A673 (cell line): ENCODE measurements at regions not wholly inside any gene's neighbourhood (a gene's known extent, or its start where the extent isn't known, plus 50 kb on each side); places are given as distances from the start of the nearest gene placed in this dataset.

Experiments
- BruUV-seq: library from RNA; stranded (reverse); fragments of 400-500 nt; replicated peaks from 2 replicates; lab custom pipeline; 2021; lab: Mats Ljungman, UMichigan
- CTCF ChIA-PET: fragments of 300-600 bp; sonication (Branson Sonifier 250); formaldehyde crosslinking; loops from one replicate; lab custom pipeline; 2022; ENCODE audit warnings: antibody characterized with exemption; lab: Charles Lee
- POLR2A ChIA-PET: fragments of 300-600 bp; sonication (Branson Sonifier 250); formaldehyde crosslinking; loops from one replicate; lab custom pipeline; 2022; ENCODE audit warnings: antibody characterized with exemption; ENCODE audit not compliant: low non-redundant PET; lab: Charles Lee
- DNase-seq: peaks from one replicate; pipeline ENCODE4 v3.0.0-alpha.2; 2015; ENCODE audit warnings: low spot score
- H3K27ac ChIP-seq: fragments of 200-600 bp; sonication (generic); 2 replicates; pipeline ENCODE4 v1.5.1; 2016; ENCODE audit warnings: mixed run types, low read depth, mild to moderate bottlenecking, mixed read lengths, antibody characterized with exemption, low read length; ENCODE audit not compliant: poor library complexity, severe bottlenecking
- H3K27me3 ChIP-seq: fragments of 200-600 bp; sonication (generic); replicated peaks from 2 replicates; pipeline ENCODE4 v1.6.1; 2017; ENCODE audit warnings: mixed run types, low read depth, mild to moderate bottlenecking, mixed read lengths, antibody characterized with exemption, low read length; ENCODE audit not compliant: insufficient read depth, poor library complexity
- H3K36me3 ChIP-seq: fragments of 200-600 bp; sonication (generic); 2 replicates; pipeline ENCODE4 v1.6.1; 2016; ENCODE audit warnings: mixed run types, mild to moderate bottlenecking, mixed read lengths, antibody characterized with exemption, low read length; ENCODE audit not compliant: insufficient read depth, poor library complexity, severe bottlenecking
- H3K4me1 ChIP-seq: fragments of 200-600 bp; sonication (generic); 2 replicates; pipeline ENCODE4 v1.6.1; 2017; ENCODE audit warnings: mixed run types, mild to moderate bottlenecking, mixed read lengths, antibody characterized with exemption, low read length; ENCODE audit not compliant: insufficient read depth, poor library complexity, severe bottlenecking
- H3K4me3 ChIP-seq: fragments of 200-600 bp; sonication (generic); 2 replicates; pipeline ENCODE4 v1.5.1; 2016; ENCODE audit warnings: low read depth, mixed run types, mild to moderate bottlenecking, mixed read lengths, low read length; ENCODE audit not compliant: poor library complexity, severe bottlenecking
- H3K9me3 ChIP-seq: fragments of 200-600 bp; sonication (generic); 2 replicates; pipeline ENCODE4 v1.6.1; 2016; ENCODE audit warnings: mixed run types, low read depth, mild to moderate bottlenecking, mixed read lengths, antibody characterized with exemption, low read length; ENCODE audit not compliant: poor library complexity, severe bottlenecking
- EZH2 ChIP-seq: fragments of 200-600 bp; sonication (generic); IDR thresholded peaks from 2 replicates; pipeline ENCODE4 v1.6.1; 2017; ENCODE audit warnings: borderline replicate concordance, low read depth, mild to moderate bottlenecking, mixed read lengths, antibody characterized with exemption, low read length; ENCODE audit not compliant: poor library complexity, severe bottlenecking
- intact Hi-C: fragments of 100-400 bp; cut with micrococcal nuclease; formaldehyde crosslinking; loops from one replicate; pipeline ENCODE4 v1.10.0; 2022; ENCODE audit not compliant: unreplicated experiment
- TF ChIP-seq, protein P1 (sequence below): fragments of 300-800, 200-600 bp; sonication (generic); conservative IDR thresholded peaks from 2 replicates; pipeline ENCODE4 v1.5.1; 2017; ENCODE audit warnings: low read depth, mild to moderate bottlenecking, antibody characterized with exemption, low read length, moderate library complexity, mixed read lengths

GRCh38 chr3:117026401-117026800 is 316.8 kb downstream of the TUSC7 start:
- DNase-seq = no peak
- ChIA-PET CTCF (no interaction called here), POLR2A (no interaction called here)
- Histone ChIP-seq H3K36me3 (no peaks in the 10 kb centered on the region), H3K9me3 (no peaks in the 10 kb centered on the region), H3K27ac (no peak overlapping the region), H3K4me3 (no peak overlapping the region), H3K27me3 (no peaks in the 10 kb centered on the region), H3K4me1 (no peaks in the 10 kb centered on the region)
- TF ChIP-seq EZH2 = no peak
- TF ChIP-seq, protein P1, sequence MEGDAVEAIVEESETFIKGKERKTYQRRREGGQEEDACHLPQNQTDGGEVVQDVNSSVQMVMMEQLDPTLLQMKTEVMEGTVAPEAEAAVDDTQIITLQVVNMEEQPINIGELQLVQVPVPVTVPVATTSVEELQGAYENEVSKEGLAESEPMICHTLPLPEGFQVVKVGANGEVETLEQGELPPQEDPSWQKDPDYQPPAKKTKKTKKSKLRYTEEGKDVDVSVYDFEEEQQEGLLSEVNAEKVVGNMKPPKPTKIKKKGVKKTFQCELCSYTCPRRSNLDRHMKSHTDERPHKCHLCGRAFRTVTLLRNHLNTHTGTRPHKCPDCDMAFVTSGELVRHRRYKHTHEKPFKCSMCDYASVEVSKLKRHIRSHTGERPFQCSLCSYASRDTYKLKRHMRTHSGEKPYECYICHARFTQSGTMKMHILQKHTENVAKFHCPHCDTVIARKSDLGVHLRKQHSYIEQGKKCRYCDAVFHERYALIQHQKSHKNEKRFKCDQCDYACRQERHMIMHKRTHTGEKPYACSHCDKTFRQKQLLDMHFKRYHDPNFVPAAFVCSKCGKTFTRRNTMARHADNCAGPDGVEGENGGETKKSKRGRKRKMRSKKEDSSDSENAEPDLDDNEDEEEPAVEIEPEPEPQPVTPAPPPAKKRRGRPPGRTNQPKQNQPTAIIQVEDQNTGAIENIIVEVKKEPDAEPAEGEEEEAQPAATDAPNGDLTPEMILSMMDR = no peak
- BruUV-seq = no TSS peak
- intact Hi-C loops = no loop called here

DNA sequence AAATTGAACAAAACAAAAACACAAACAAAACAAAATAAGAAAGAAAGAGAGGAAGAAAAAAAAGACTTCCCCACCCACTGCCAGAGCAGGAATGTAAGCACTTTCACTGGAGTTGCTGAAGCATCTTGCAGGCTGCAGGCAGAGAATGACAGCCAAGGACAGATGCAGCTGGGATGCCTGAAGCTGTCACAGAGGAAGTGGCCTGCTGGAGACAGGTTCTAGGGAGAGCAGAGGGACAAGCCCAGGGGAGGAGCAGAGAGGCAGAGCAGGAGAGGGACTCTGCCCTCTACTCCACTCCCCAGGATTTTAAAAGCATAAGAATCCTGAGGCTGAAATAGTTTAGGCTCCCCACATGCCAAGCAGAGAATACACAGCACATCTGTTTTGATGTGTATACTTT is 326.2 kb downstream of the TUSC7 start:
- Histone ChIP-seq H3K9me3 (no peaks in the 10 kb centered on the region), H3K36me3 (no peaks in the 10 kb centered on the region), H3K4me1 (no peaks in the 10 kb centered on the region), H3K4me3 (no peak overlapping the region), H3K27me3 (no peaks in the 10 kb centered on the region), H3K27ac (no peak overlapping the region)
- DNase-seq = no peak
- CTCF ChIA-PET = no interaction called here
- POLR2A ChIA-PET = no interaction called here
- no TSS peak for BruUV-seq
- intact Hi-C loops = no loop called here
- TF ChIP-seq, protein P1 = no peak
- TF ChIP-seq EZH2 = no peak

DNA sequence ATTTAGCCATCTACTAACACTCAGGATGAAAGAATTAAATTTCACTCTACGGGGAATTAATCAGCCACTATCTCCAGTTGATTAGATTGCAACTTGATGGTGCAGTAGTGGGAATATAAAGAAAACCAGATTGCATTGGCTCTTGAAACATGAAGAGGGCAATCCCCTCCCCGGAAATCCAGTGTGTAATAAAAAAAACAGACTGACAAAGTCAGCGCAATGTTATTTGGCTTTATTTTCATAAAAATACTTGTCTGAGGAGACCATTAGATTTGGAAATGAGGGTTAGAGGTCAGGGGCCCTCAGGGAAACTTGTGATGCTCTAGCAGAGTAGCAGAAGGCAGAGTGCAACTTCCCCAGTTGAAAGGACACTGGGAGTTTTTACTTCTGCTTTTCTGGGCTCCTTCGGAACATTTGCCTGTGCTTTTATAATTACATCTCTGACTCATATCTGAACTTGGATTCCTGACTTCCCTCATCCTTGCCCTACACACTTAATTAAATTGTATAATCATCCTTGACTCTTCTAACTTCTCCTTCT is 326.8 kb downstream of the TUSC7 start:
- TF ChIP-seq EZH2 = no peak
- TF ChIP-seq, protein P1 = no peak
- Histone ChIP-seq H3K36me3 (no peaks in the 10 kb centered on the region), H3K4me1 (no peaks in the 10 kb centered on the region), H3K27ac (no peak overlapping the region), H3K4me3 (no peak overlapping the region), H3K9me3 (no peaks in the 10 kb centered on the region), H3K27me3 (no peaks in the 10 kb centered on the region)
- no peak for DNase-seq
- BruUV-seq = no TSS peak
- POLR2A ChIA-PET = no interaction called here
- intact Hi-C loops = no loop called here
- CTCF ChIA-PET = no interaction called here
